ENCODE measurements at regions not wholly inside any gene's neighbourhood (a gene's known extent, or its start where the extent isn't known, plus 50 kb on each side); places are given as distances from the start of the nearest gene placed in this dataset.

- no peak for TF ChIP-seq JUND (IDR thresholded peaks at IDR 0.05; ENCODE audit: low read depth)
These were observed 487.8 kb upstream of the MGAT4C start for GRCh38 chr12:86743875-86744536.

GRCh38 chr12:86741531-86741930, 485.3 kb upstream of the MGAT4C start:
- in situ Hi-C loops (cut with HindIII; ENCODE audit: low pct_unique_long_range_greater_than_20kb, low sequenced_read_pairs) = no loop called here
- TF ChIP-seq JUND (IDR thresholded peaks at IDR 0.05; ENCODE audit: low read depth) = no peak
- no peak for DNase-seq (ENCODE audit: low read depth in 1 of 2, low spot score in 1 of 2)

More at GRCh38 chr12:86743875-86744536, 487.8 kb upstream of the MGAT4C start:
- DNase-seq (ENCODE audit: low read depth in 1 of 2, low spot score in 1 of 2) = no peak
- in situ Hi-C loops (cut with HindIII; ENCODE audit: low pct_unique_long_range_greater_than_20kb, low sequenced_read_pairs) = no loop called here

- DNase-seq (ENCODE audit: low read depth in 1 of 2, low spot score in 1 of 2) = no peak
- in situ Hi-C loops (cut with HindIII; ENCODE audit: low pct_unique_long_range_greater_than_20kb, low sequenced_read_pairs) = no loop called here
- no peak for TF ChIP-seq JUND (IDR thresholded peaks at IDR 0.05; ENCODE audit: low read depth)
These were observed 479.7 kb upstream of the MGAT4C start for GRCh38 chr12:86735851-86736250.

- DNase-seq (ENCODE audit: low read depth in 1 of 2, low spot score in 1 of 2) = no peak
- no peak for TF ChIP-seq JUND (IDR thresholded peaks at IDR 0.05; ENCODE audit: low read depth)
- in situ Hi-C loops (cut with HindIII; ENCODE audit: low pct_unique_long_range_greater_than_20kb, low sequenced_read_pairs) = no loop called here
These were observed 478.9 kb upstream of the MGAT4C start for GRCh38 chr12:86735072-86735471.

GRCh38 chr12:86730233-86730632, 474.0 kb upstream of the MGAT4C start:
- TF ChIP-seq JUND (IDR thresholded peaks at IDR 0.05; ENCODE audit: low read depth) = no peak
- in situ Hi-C loops (cut with HindIII; ENCODE audit: low pct_unique_long_range_greater_than_20kb, low sequenced_read_pairs) = no loop called here
- no peak for DNase-seq (ENCODE audit: low read depth in 1 of 2, low spot score in 1 of 2)

- in situ Hi-C loops (cut with HindIII; ENCODE audit: low pct_unique_long_range_greater_than_20kb, low sequenced_read_pairs) = no loop called here
- DNase-seq (ENCODE audit: low read depth in 1 of 2, low spot score in 1 of 2) = no peak
- TF ChIP-seq JUND (IDR thresholded peaks at IDR 0.05; ENCODE audit: low read depth) = no peak
These were observed 473.5 kb upstream of the MGAT4C start for GRCh38 chr12:86729739-86730138.

- in situ Hi-C loops (cut with HindIII; ENCODE audit: low pct_unique_long_range_greater_than_20kb, low sequenced_read_pairs) = no loop called here
These were observed 471.0 kb upstream of the MGAT4C start for GRCh38 chr12:86727160-86727559.

GRCh38 chr12:86724716-86725115, 468.5 kb upstream of the MGAT4C start:
- no peak for TF ChIP-seq JUND (IDR thresholded peaks at IDR 0.05; ENCODE audit: low read depth)
- in situ Hi-C loops (cut with HindIII; ENCODE audit: low pct_unique_long_range_greater_than_20kb, low sequenced_read_pairs) = no loop called here
- DNase-seq (ENCODE audit: low read depth in 1 of 2, low spot score in 1 of 2) = no peak

More at GRCh38 chr12:86727160-86727559, 471.0 kb upstream of the MGAT4C start:
- TF ChIP-seq JUND (IDR thresholded peaks at IDR 0.05; ENCODE audit: low read depth) = no peak
- DNase-seq (ENCODE audit: low read depth in 1 of 2, low spot score in 1 of 2) = peak in 1 of 2 experiments; percentile 7

- no peak for DNase-seq (ENCODE audit: low read depth in 1 of 2, low spot score in 1 of 2)
- no peak for TF ChIP-seq JUND (IDR thresholded peaks at IDR 0.05; ENCODE audit: low read depth)
- in situ Hi-C loops (cut with HindIII; ENCODE audit: low pct_unique_long_range_greater_than_20kb, low sequenced_read_pairs) = no loop called here
These were observed 467.1 kb upstream of the MGAT4C start for GRCh38 chr12:86723326-86723725.

GRCh38 chr12:86721713-86722397, 465.7 kb upstream of the MGAT4C start:
- no peak for TF ChIP-seq JUND (IDR thresholded peaks at IDR 0.05; ENCODE audit: low read depth)
- in situ Hi-C loops (cut with HindIII; ENCODE audit: low pct_unique_long_range_greater_than_20kb, low sequenced_read_pairs) = no loop called here
- no peak for DNase-seq (ENCODE audit: low read depth in 1 of 2, low spot score in 1 of 2)

- DNase-seq (ENCODE audit: low read depth in 1 of 2, low spot score in 1 of 2) = no peak
- in situ Hi-C loops (cut with HindIII; ENCODE audit: low pct_unique_long_range_greater_than_20kb, low sequenced_read_pairs) = no loop called here
- TF ChIP-seq JUND (IDR thresholded peaks at IDR 0.05; ENCODE audit: low read depth) = no peak
These were observed 463.2 kb upstream of the MGAT4C start for GRCh38 chr12:86719381-86719780.

GRCh38 chr12:86713121-86713520, 456.9 kb upstream of the MGAT4C start:
- no peak for DNase-seq (ENCODE audit: low read depth in 1 of 2, low spot score in 1 of 2)
- no peak for TF ChIP-seq JUND (IDR thresholded peaks at IDR 0.05; ENCODE audit: low read depth)
- in situ Hi-C loops (cut with HindIII; ENCODE audit: low pct_unique_long_range_greater_than_20kb, low sequenced_read_pairs) = no loop called here

- peak in 1 of 2 experiments; percentile 12 for DNase-seq (ENCODE audit: low read depth in 1 of 2, low spot score in 1 of 2)
- no peak for TF ChIP-seq JUND (IDR thresholded peaks at IDR 0.05; ENCODE audit: low read depth)
- in situ Hi-C loops (cut with HindIII; ENCODE audit: low pct_unique_long_range_greater_than_20kb, low sequenced_read_pairs) = no loop called here
These were observed 456.2 kb upstream of the MGAT4C start for GRCh38 chr12:86712425-86712843.
